ENCODE measurements at regions not wholly inside any gene's neighbourhood (a gene's known extent, or its start where the extent isn't known, plus 50 kb on each side); places are given as distances from the start of the nearest gene placed in this dataset.

DNA sequence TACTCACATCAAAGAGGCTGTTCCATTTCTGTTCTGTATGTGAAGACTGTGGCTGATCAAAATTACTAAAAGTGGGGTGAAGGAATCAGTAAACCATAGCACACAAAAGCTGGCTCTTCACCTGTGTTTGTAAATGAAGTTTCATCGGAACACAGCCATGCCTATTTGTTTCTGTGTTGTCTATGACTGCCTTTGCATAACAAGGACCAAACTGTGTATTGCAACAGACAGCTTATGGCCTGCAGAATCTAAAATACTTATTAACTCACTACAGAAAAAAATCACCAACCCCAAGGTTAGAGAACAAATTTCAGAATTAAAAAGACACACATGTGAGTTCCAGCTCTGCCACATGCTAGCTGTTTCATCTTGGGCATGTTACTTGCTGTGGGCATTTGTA is 163.9 kb downstream of the LYPLAL1 start:
- Histone ChIP-seq H3K9me3 (no peaks in the 10 kb centered on the region), H3K4me1 (ENCODE audit: control insufficient read depth in 1 of 2, insufficient read depth in 1 of 2, low read depth in 1 of 2, low read length in 1 of 2) (no peaks in the 10 kb centered on the region), H3K27me3 (no peaks in the 10 kb centered on the region), H3K27ac (no peak overlapping the region), H3K36me3 (no peaks in the 10 kb centered on the region), H3K4me3 (ENCODE audit: low read depth in 1 of 2, low read length in 1 of 2) (no peak overlapping the region)
- TF ChIP-seq CTCF (IDR thresholded peaks at IDR 0.05) = no peak

- Histone ChIP-seq H3K4me1 (ENCODE audit: control insufficient read depth in 1 of 2, insufficient read depth in 1 of 2, low read depth in 1 of 2, low read length in 1 of 2) (no peaks in the 10 kb centered on the region), H3K27me3 (no peaks in the 10 kb centered on the region), H3K4me3 (ENCODE audit: low read depth in 1 of 2, low read length in 1 of 2) (no peak overlapping the region), H3K9me3 (no peaks in the 10 kb centered on the region), H3K36me3 (no peaks in the 10 kb centered on the region), H3K27ac (no peak overlapping the region)
- TF ChIP-seq CTCF (IDR thresholded peaks at IDR 0.05) = no peak
Observed at GRCh38 chr1:219333626-219334025, 159.9 kb downstream of the LYPLAL1 start.

DNA sequence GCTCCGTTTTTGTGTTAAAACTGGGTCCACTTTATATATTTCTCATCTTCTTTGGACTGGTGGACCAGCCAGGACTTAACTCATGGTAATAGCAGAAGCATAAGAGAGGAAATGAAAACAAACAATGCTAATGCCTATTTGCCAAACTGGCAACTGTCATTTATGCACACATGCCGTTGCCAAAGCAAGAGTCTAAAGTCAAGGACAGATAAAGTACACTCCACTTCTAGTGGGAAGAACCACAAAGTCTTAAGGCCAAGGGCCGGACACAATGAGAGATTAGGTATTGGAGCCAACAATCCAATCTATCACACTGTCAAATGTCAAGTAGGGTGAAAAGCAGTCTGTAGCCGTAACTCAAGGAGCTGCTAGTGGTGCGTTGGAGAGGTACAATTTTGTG is 157.7 kb downstream of the LYPLAL1 start:
- no peaks in the 10 kb centered on the region for H3K36me3 ChIP-seq
- H3K27me3 ChIP-seq = no peaks in the 10 kb centered on the region
- H3K27ac ChIP-seq = no peak overlapping the region
- H3K9me3 ChIP-seq = no peaks in the 10 kb centered on the region
- TF ChIP-seq CTCF (IDR thresholded peaks at IDR 0.05) = no peak
- no peak overlapping the region for H3K4me3 ChIP-seq (ENCODE audit: low read depth in 1 of 2, low read length in 1 of 2)
- no peaks in the 10 kb centered on the region for H3K4me1 ChIP-seq (ENCODE audit: control insufficient read depth in 1 of 2, insufficient read depth in 1 of 2, low read depth in 1 of 2, low read length in 1 of 2)

DNA sequence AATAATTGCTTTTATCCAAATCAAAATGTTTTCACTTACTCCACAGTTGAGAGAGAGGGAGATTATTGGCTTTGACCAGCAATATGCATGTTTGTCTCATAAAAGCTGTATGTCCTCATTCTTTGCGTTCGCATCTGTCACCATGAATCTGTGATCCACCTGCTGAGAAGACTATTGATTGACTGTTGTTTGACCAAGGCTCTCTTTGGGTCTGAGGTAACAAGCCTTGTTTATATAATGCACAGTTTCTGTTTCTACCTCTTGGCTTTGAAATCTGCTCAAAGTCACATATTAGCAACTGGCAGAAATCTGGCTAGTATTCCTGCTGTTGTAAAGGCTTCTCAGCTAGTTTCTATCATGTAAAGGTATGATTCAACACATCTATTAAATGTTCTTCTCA is 157.0 kb downstream of the LYPLAL1 start:
- H3K9me3 ChIP-seq = no peaks in the 10 kb centered on the region
- H3K27me3 ChIP-seq = no peaks in the 10 kb centered on the region
- no peaks in the 10 kb centered on the region for H3K36me3 ChIP-seq
- H3K4me1 ChIP-seq (ENCODE audit: control insufficient read depth in 1 of 2, insufficient read depth in 1 of 2, low read depth in 1 of 2, low read length in 1 of 2) = no peaks in the 10 kb centered on the region
- no peak overlapping the region for H3K27ac ChIP-seq
- TF ChIP-seq CTCF (IDR thresholded peaks at IDR 0.05) = no peak
- no peak overlapping the region for H3K4me3 ChIP-seq (ENCODE audit: low read depth in 1 of 2, low read length in 1 of 2)

DNA sequence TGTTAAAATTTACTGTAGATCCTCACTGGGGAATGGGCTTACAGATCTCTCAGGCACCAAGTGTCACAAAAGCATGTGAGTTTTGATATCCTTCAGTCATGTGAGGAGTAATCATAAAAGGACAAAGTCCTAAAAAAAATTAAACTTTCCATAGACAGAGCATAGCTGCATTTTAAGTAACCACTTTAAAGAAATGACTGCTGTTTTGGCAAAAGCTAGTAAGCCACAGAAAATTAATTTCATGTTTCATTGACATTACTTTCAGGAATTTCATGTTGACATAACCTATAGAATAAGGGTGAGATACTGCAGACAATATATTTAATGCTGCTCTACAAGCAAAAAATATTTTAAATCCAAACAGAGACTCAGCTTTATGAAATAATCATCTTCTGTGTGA is 156.3 kb downstream of the LYPLAL1 start:
- Histone ChIP-seq H3K4me3 (ENCODE audit: low read depth in 1 of 2, low read length in 1 of 2) (no peak overlapping the region), H3K4me1 (ENCODE audit: control insufficient read depth in 1 of 2, insufficient read depth in 1 of 2, low read depth in 1 of 2, low read length in 1 of 2) (no peaks in the 10 kb centered on the region), H3K36me3 (no peaks in the 10 kb centered on the region), H3K9me3 (no peaks in the 10 kb centered on the region), H3K27ac (no peak overlapping the region), H3K27me3 (no peaks in the 10 kb centered on the region)
- no peak for TF ChIP-seq CTCF (IDR thresholded peaks at IDR 0.05)

- Histone ChIP-seq H3K36me3 (no peaks in the 10 kb centered on the region), H3K4me3 (ENCODE audit: low read depth in 1 of 2, low read length in 1 of 2) (no peak overlapping the region), H3K27me3 (no peaks in the 10 kb centered on the region), H3K9me3 (no peaks in the 10 kb centered on the region), H3K27ac (no peak overlapping the region), H3K4me1 (ENCODE audit: control insufficient read depth in 1 of 2, insufficient read depth in 1 of 2, low read depth in 1 of 2, low read length in 1 of 2) (no peaks in the 10 kb centered on the region)
- TF ChIP-seq CTCF (IDR thresholded peaks at IDR 0.05) = no peak
Observed at GRCh38 chr1:219329578-219329977, 155.9 kb downstream of the LYPLAL1 start.

Measured in neutrophil (primary cell).